ENCODE measurements at regions not wholly inside any gene's neighbourhood (a gene's known extent, or its start where the extent isn't known, plus 50 kb on each side); places are given as distances from the start of the nearest gene placed in this dataset.

GRCh38 chr6:84498905-84499304, 265.5 kb downstream of the TBX18 start:
- Histone ChIP-seq H3K9me3 (replicated peaks; ENCODE audit: low read length) (no peaks in the 10 kb centered on the region), H3K36me3 (ENCODE audit: insufficient read depth, low read length) (no peaks in the 10 kb centered on the region), H3K9ac (ENCODE audit: low read depth, low read length) (no peak overlapping the region), H3K27me3 (ENCODE audit: control insufficient read depth, insufficient read depth, low read length) (no peaks in the 10 kb centered on the region), H3K4me2 (ENCODE audit: low read length) (no peak overlapping the region), H3K4me1 (ENCODE audit: control insufficient read depth, insufficient read depth, low read length) (no peaks in the 10 kb centered on the region), H3K4me3 (ENCODE audit: low read length) (no peak overlapping the region)

GRCh38 chr6:84492241-84493165, 265.1 kb upstream of the CEP162 start:
- Histone ChIP-seq H3K9me3 (replicated peaks; ENCODE audit: low read length) (no peaks in the 10 kb centered on the region), H3K4me1 (ENCODE audit: control insufficient read depth, insufficient read depth, low read length) (peaks cover 10% of the 10 kb centered on the region), H3K36me3 (ENCODE audit: insufficient read depth, low read length) (no peaks in the 10 kb centered on the region), H3K9ac (ENCODE audit: low read depth, low read length) (no peak overlapping the region), H3K4me3 (ENCODE audit: low read length) (no peak overlapping the region), H3K27me3 (ENCODE audit: control insufficient read depth, insufficient read depth, low read length) (no peaks in the 10 kb centered on the region), H3K4me2 (ENCODE audit: low read length) (no peak overlapping the region)

- Histone ChIP-seq H3K4me3 (ENCODE audit: low read length) (no peak overlapping the region), H3K9me3 (replicated peaks; ENCODE audit: low read length) (no peaks in the 10 kb centered on the region), H3K4me1 (ENCODE audit: control insufficient read depth, insufficient read depth, low read length) (peaks cover 10% of the 10 kb centered on the region), H3K27me3 (ENCODE audit: control insufficient read depth, insufficient read depth, low read length) (no peaks in the 10 kb centered on the region), H3K36me3 (ENCODE audit: insufficient read depth, low read length) (no peaks in the 10 kb centered on the region), H3K4me2 (ENCODE audit: low read length) (no peak overlapping the region), H3K9ac (ENCODE audit: low read depth, low read length) (no peak overlapping the region)
Measured at GRCh38 chr6:84489598-84489997, 262.2 kb upstream of the CEP162 start.

- H3K27me3 ChIP-seq (ENCODE audit: control insufficient read depth, insufficient read depth, low read length) = no peaks in the 10 kb centered on the region
- H3K4me1 ChIP-seq (ENCODE audit: control insufficient read depth, insufficient read depth, low read length) = no peaks in the 10 kb centered on the region
- no peak overlapping the region for H3K4me2 ChIP-seq (ENCODE audit: low read length)
- H3K36me3 ChIP-seq (ENCODE audit: insufficient read depth, low read length) = no peaks in the 10 kb centered on the region
- no peaks in the 10 kb centered on the region for H3K9me3 ChIP-seq (replicated peaks; ENCODE audit: low read length)
- no peak overlapping the region for H3K4me3 ChIP-seq (ENCODE audit: low read length)
- H3K9ac ChIP-seq (ENCODE audit: low read depth, low read length) = no peak overlapping the region
Measured at GRCh38 chr6:84486526-84486925, 259.1 kb upstream of the CEP162 start.

- no peaks in the 10 kb centered on the region for H3K27me3 ChIP-seq (ENCODE audit: control insufficient read depth, insufficient read depth, low read length)
- H3K4me1 ChIP-seq (ENCODE audit: control insufficient read depth, insufficient read depth, low read length) = peaks cover 22% of the 10 kb centered on the region
- H3K36me3 ChIP-seq (ENCODE audit: insufficient read depth, low read length) = no peaks in the 10 kb centered on the region
- H3K4me2 ChIP-seq (ENCODE audit: low read length) = no peak overlapping the region
- H3K4me3 ChIP-seq (ENCODE audit: low read length) = no peak overlapping the region
- H3K9me3 ChIP-seq (replicated peaks; ENCODE audit: low read length) = no peaks in the 10 kb centered on the region
- no peak overlapping the region for H3K9ac ChIP-seq (ENCODE audit: low read depth, low read length)
Measured at GRCh38 chr6:84469144-84469543, 241.7 kb upstream of the CEP162 start.

GRCh38 chr6:84467296-84467695, 239.9 kb upstream of the CEP162 start:
- Histone ChIP-seq H3K9ac (ENCODE audit: low read depth, low read length) (no peak overlapping the region), H3K4me2 (ENCODE audit: low read length) (no peak overlapping the region), H3K4me3 (ENCODE audit: low read length) (no peak overlapping the region), H3K4me1 (ENCODE audit: control insufficient read depth, insufficient read depth, low read length) (peaks cover 31% of the 10 kb centered on the region), H3K36me3 (ENCODE audit: insufficient read depth, low read length) (no peaks in the 10 kb centered on the region), H3K9me3 (replicated peaks; ENCODE audit: low read length) (no peaks in the 10 kb centered on the region), H3K27me3 (ENCODE audit: control insufficient read depth, insufficient read depth, low read length) (no peaks in the 10 kb centered on the region)

- Histone ChIP-seq H3K9me3 (replicated peaks; ENCODE audit: low read length) (no peaks in the 10 kb centered on the region), H3K4me1 (ENCODE audit: control insufficient read depth, insufficient read depth, low read length) (peaks cover 38% of the 10 kb centered on the region), H3K27me3 (ENCODE audit: control insufficient read depth, insufficient read depth, low read length) (no peaks in the 10 kb centered on the region), H3K36me3 (ENCODE audit: insufficient read depth, low read length) (no peaks in the 10 kb centered on the region), H3K4me3 (ENCODE audit: low read length) (no peak overlapping the region), H3K4me2 (ENCODE audit: low read length) (peak overlapping the region; percentile 42), H3K9ac (ENCODE audit: low read depth, low read length) (no peak overlapping the region)
Measured at GRCh38 chr6:84466511-84466910, 239.1 kb upstream of the CEP162 start.

GRCh38 chr6:84464471-84464870, 237.0 kb upstream of the CEP162 start:
- Histone ChIP-seq H3K36me3 (ENCODE audit: insufficient read depth, low read length) (no peaks in the 10 kb centered on the region), H3K9me3 (replicated peaks; ENCODE audit: low read length) (no peaks in the 10 kb centered on the region), H3K27me3 (ENCODE audit: control insufficient read depth, insufficient read depth, low read length) (no peaks in the 10 kb centered on the region), H3K4me2 (ENCODE audit: low read length) (no peak overlapping the region), H3K9ac (ENCODE audit: low read depth, low read length) (no peak overlapping the region), H3K4me3 (ENCODE audit: low read length) (no peak overlapping the region), H3K4me1 (ENCODE audit: control insufficient read depth, insufficient read depth, low read length) (peaks cover 43% of the 10 kb centered on the region)

GRCh38 chr6:84462698-84463097, 235.3 kb upstream of the CEP162 start:
- Histone ChIP-seq H3K4me1 (ENCODE audit: control insufficient read depth, insufficient read depth, low read length) (peaks cover 43% of the 10 kb centered on the region), H3K9me3 (replicated peaks; ENCODE audit: low read length) (no peaks in the 10 kb centered on the region), H3K27me3 (ENCODE audit: control insufficient read depth, insufficient read depth, low read length) (no peaks in the 10 kb centered on the region), H3K9ac (ENCODE audit: low read depth, low read length) (peak overlapping the region; percentile 2), H3K36me3 (ENCODE audit: insufficient read depth, low read length) (no peaks in the 10 kb centered on the region), H3K4me2 (ENCODE audit: low read length) (peak overlapping the region; percentile 46), H3K4me3 (ENCODE audit: low read length) (no peak overlapping the region)

GRCh38 chr6:84461461-84461860, 234.0 kb upstream of the CEP162 start:
- Histone ChIP-seq H3K9me3 (replicated peaks; ENCODE audit: low read length) (no peaks in the 10 kb centered on the region), H3K4me2 (ENCODE audit: low read length) (no peak overlapping the region), H3K4me3 (ENCODE audit: low read length) (no peak overlapping the region), H3K27me3 (ENCODE audit: control insufficient read depth, insufficient read depth, low read length) (no peaks in the 10 kb centered on the region), H3K4me1 (ENCODE audit: control insufficient read depth, insufficient read depth, low read length) (peaks cover 30% of the 10 kb centered on the region), H3K9ac (ENCODE audit: low read depth, low read length) (no peak overlapping the region), H3K36me3 (ENCODE audit: insufficient read depth, low read length) (no peaks in the 10 kb centered on the region)

GRCh38 chr6:84460491-84460890, 233.0 kb upstream of the CEP162 start:
- Histone ChIP-seq H3K9me3 (replicated peaks; ENCODE audit: low read length) (no peaks in the 10 kb centered on the region), H3K27me3 (ENCODE audit: control insufficient read depth, insufficient read depth, low read length) (no peaks in the 10 kb centered on the region), H3K36me3 (ENCODE audit: insufficient read depth, low read length) (no peaks in the 10 kb centered on the region), H3K9ac (ENCODE audit: low read depth, low read length) (no peak overlapping the region), H3K4me1 (ENCODE audit: control insufficient read depth, insufficient read depth, low read length) (peaks cover 21% of the 10 kb centered on the region), H3K4me3 (ENCODE audit: low read length) (no peak overlapping the region), H3K4me2 (ENCODE audit: low read length) (no peak overlapping the region)

- H3K4me3 ChIP-seq (ENCODE audit: low read length) = no peak overlapping the region
- H3K4me2 ChIP-seq (ENCODE audit: low read length) = no peak overlapping the region
- H3K9ac ChIP-seq (ENCODE audit: low read depth, low read length) = no peak overlapping the region
- H3K4me1 ChIP-seq (ENCODE audit: control insufficient read depth, insufficient read depth, low read length) = peaks cover 21% of the 10 kb centered on the region
- no peaks in the 10 kb centered on the region for H3K27me3 ChIP-seq (ENCODE audit: control insufficient read depth, insufficient read depth, low read length)
- no peaks in the 10 kb centered on the region for H3K36me3 ChIP-seq (ENCODE audit: insufficient read depth, low read length)
- H3K9me3 ChIP-seq (replicated peaks; ENCODE audit: low read length) = no peaks in the 10 kb centered on the region
Measured at GRCh38 chr6:84459401-84459800, 232.0 kb upstream of the CEP162 start.

Data from skeletal muscle satellite cell (primary cell).